IgD-negative memory B cell (primary cell): ENCODE measurements at regions not wholly inside any gene's neighbourhood (a gene's known extent, or its start where the extent isn't known, plus 50 kb on each side); places are given as distances from the start of the nearest gene placed in this dataset.

Experiments
- H3K27ac Mint-ChIP-seq, 3 donors: one replicate each; pipeline ENCODE4 v1.8.0; 2020 to 2022; ENCODE audit warnings: mild to moderate bottlenecking in 3 of 3, mixed read lengths in 3 of 3, moderate library complexity in 1 of 3
- H3K27me3 Mint-ChIP-seq: one replicate; pipeline ENCODE4 v1.8.0; 2021; ENCODE audit warnings: mixed read lengths
- H3K36me3 Mint-ChIP-seq: one replicate; pipeline ENCODE4 v1.8.0; 2020; ENCODE audit warnings: mild to moderate bottlenecking, mixed read lengths
- H3K4me1 Mint-ChIP-seq, 3 donors: one replicate each; pipeline ENCODE4 v1.8.0; 2020 to 2022; ENCODE audit warnings: mixed read lengths in 3 of 3, mild to moderate bottlenecking in 1 of 3
- H3K4me3 Mint-ChIP-seq, 4 donors: one replicate each; pipeline ENCODE4 v1.8.0; 2020 to 2022; ENCODE audit warnings: mild to moderate bottlenecking in 4 of 4, mixed read lengths in 4 of 4, moderate library complexity in 3 of 4
- H3K9me3 Mint-ChIP-seq, 3 donors: one replicate each; pipeline ENCODE4 v1.8.0; 2020 to 2021; ENCODE audit warnings: mixed read lengths in 3 of 3, mild to moderate bottlenecking in 1 of 3

GRCh38 chr18:73707035-73707434 lies 440.6 kb downstream of the FBXO15 start:
- no peaks in the 10 kb centered on the region for H3K4me1 Mint-ChIP-seq
- no peaks in the 10 kb centered on the region for H3K36me3 Mint-ChIP-seq
- H3K4me3 Mint-ChIP-seq, result no peak overlapping the region

GRCh38 chr18:73697353-73697752 lies 450.3 kb downstream of the FBXO15 start:
- Mint-ChIP-seq H3K9me3 (peaks cover 0 to 2% (median 0%) of the 10 kb centered on the region in 3 donors), H3K4me3 (no peak overlapping the region), H3K27me3 (no peaks in the 10 kb centered on the region), H3K36me3 (peaks cover 2% of the 10 kb centered on the region), H3K4me1 (no peaks in the 10 kb centered on the region), H3K27ac (no peak overlapping the region)

More at GRCh38 chr18:73707035-73707434, 440.6 kb downstream of the FBXO15 start:
- H3K27me3 Mint-ChIP-seq, result no peaks in the 10 kb centered on the region
- no peak overlapping the region for H3K27ac Mint-ChIP-seq
- peaks cover 0 to 6% (median 0%) of the 10 kb centered on the region in 3 donors for H3K9me3 Mint-ChIP-seq

- no peak overlapping the region for H3K4me3 Mint-ChIP-seq
- H3K9me3 Mint-ChIP-seq, result peaks cover 0 to 2% (median 0%) of the 10 kb centered on the region in 3 donors
- no peak overlapping the region for H3K27ac Mint-ChIP-seq
- peaks cover under 1% of the 10 kb centered on the region for H3K27me3 Mint-ChIP-seq
- peaks cover 2% of the 10 kb centered on the region for H3K36me3 Mint-ChIP-seq
- H3K4me1 Mint-ChIP-seq, result no peaks in the 10 kb centered on the region
These were observed 450.9 kb downstream of the FBXO15 start for GRCh38 chr18:73696698-73697097.

DNA sequence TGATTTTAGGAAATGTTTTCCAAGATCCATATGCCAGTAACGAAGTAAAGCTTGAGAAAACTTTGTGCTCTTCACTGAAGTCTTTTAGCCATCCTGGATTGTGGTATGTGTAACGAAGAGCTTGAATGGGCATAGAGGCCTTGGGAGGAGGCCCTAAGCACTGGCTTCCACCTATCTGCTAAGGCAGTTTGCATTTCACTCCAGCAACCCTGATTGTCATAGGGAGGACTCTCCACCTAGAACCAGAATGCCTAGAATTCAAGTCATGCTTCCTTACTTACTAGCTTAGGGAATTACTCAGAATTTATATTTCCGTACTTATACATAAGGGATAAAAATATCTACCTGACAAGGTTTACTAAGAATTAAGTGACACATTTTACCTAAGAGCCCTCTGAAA lies 451.5 kb downstream of the FBXO15 start:
- Mint-ChIP-seq H3K36me3 (peaks cover 2% of the 10 kb centered on the region), H3K9me3 (peaks cover 0 to 2% (median 0%) of the 10 kb centered on the region in 3 donors), H3K27me3 (peaks cover 3% of the 10 kb centered on the region), H3K4me1 (no peaks in the 10 kb centered on the region), H3K27ac (no peak overlapping the region), H3K4me3 (no peak overlapping the region)

DNA sequence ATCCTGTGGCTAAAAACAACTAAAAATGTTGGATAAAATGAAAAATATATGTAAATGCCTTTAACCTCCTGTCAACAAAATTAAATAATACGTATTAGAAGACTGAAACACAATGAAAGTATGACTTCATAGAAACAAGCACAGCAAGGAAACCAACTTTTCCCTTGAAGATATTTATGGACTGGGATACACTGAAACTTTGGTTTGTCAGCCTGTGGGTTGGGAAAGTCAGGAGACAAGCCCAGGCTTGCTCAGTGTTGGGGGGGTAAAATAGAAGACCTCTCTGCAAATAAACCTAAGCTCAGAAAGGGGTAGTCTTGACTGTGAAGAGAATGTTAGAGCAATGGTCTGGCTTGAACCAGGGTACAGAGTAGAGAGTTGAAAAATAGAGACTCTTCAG lies 454.5 kb downstream of the FBXO15 start:
- no peak overlapping the region for H3K27ac Mint-ChIP-seq
- peaks cover 0 to 2% (median 0%) of the 10 kb centered on the region in 3 donors for H3K9me3 Mint-ChIP-seq
- H3K27me3 Mint-ChIP-seq, result peaks cover 6% of the 10 kb centered on the region

DNA sequence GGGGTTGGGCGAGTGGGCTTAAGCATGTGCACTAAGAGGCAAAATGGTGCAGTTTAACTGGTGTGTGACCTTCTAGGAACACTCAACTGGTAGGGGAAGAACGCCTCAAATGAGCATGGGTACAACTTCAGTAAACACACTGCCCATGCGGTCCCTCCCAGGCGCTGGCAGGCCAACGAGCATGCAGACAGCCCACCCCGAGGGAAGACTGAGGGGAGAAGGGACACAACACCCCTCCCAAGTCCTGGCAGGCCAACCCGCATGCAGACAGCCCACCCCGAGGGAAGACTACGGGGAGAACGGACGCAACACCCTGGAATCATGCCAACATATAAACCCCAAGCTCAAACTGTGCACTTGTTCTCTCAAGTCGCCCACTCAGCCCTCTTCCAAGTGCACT lies 456.0 kb downstream of the FBXO15 start:
- no peak overlapping the region for H3K27ac Mint-ChIP-seq
- peaks cover 7% of the 10 kb centered on the region for H3K27me3 Mint-ChIP-seq
- peak overlapping the region in 1 of 4 donors; percentile 81 for H3K4me3 Mint-ChIP-seq
- peaks cover 2% of the 10 kb centered on the region for H3K36me3 Mint-ChIP-seq
- peaks cover 0 to 2% (median 0%) of the 10 kb centered on the region in 3 donors for H3K9me3 Mint-ChIP-seq
- H3K4me1 Mint-ChIP-seq, result peaks cover 0 to 2% (median 0%) of the 10 kb centered on the region in 3 donors

More for the DNA sequence above, 454.5 kb downstream of the FBXO15 start:
- Mint-ChIP-seq H3K4me3 (no peak overlapping the region), H3K36me3 (peaks cover 2% of the 10 kb centered on the region), H3K4me1 (peaks cover 0 to 2% (median 0%) of the 10 kb centered on the region in 3 donors)

- Mint-ChIP-seq H3K27ac (peak overlapping the region in 1 of 3 donors; percentile 18), H3K4me1 (peaks cover 0 to 2% (median 0%) of the 10 kb centered on the region in 3 donors), H3K9me3 (peaks cover 0 to 2% (median 0%) of the 10 kb centered on the region in 3 donors), H3K27me3 (peaks cover 7% of the 10 kb centered on the region), H3K36me3 (peaks cover 2% of the 10 kb centered on the region), H3K4me3 (no peak overlapping the region)
These were observed 456.5 kb downstream of the FBXO15 start for GRCh38 chr18:73691118-73691517.

GRCh38 chr18:73690222-73690621 lies 457.4 kb downstream of the FBXO15 start:
- Mint-ChIP-seq H3K27ac (peak overlapping the region in 1 of 3 donors; percentile 17), H3K27me3 (peaks cover 7% of the 10 kb centered on the region), H3K4me3 (no peak overlapping the region), H3K4me1 (peaks cover 0 to 2% (median 0%) of the 10 kb centered on the region in 3 donors), H3K36me3 (peaks cover 2% of the 10 kb centered on the region), H3K9me3 (peaks cover 0 to 2% (median 0%) of the 10 kb centered on the region in 3 donors)

- Mint-ChIP-seq H3K36me3 (peaks cover 2% of the 10 kb centered on the region), H3K9me3 (peaks cover 0 to 2% (median 0%) of the 10 kb centered on the region in 3 donors), H3K27me3 (peaks cover 7% of the 10 kb centered on the region), H3K4me3 (peak overlapping the region in 1 of 4 donors; percentile 61), H3K4me1 (peaks cover 0 to 2% (median 0%) of the 10 kb centered on the region in 3 donors), H3K27ac (no peak overlapping the region)
These were observed 458.6 kb downstream of the FBXO15 start for GRCh38 chr18:73688851-73689711.

- Mint-ChIP-seq H3K27ac (no peak overlapping the region), H3K9me3 (peaks cover 0 to 2% (median 0%) of the 10 kb centered on the region in 3 donors), H3K4me1 (peaks cover 0 to 2% (median 0%) of the 10 kb centered on the region in 3 donors)
These were observed 459.5 kb downstream of the FBXO15 start for GRCh38 chr18:73688161-73688560.

GRCh38 chr18:73684647-73685046 lies 463.0 kb downstream of the FBXO15 start:
- H3K36me3 Mint-ChIP-seq, result no peaks in the 10 kb centered on the region
- H3K27me3 Mint-ChIP-seq, result peaks cover 1% of the 10 kb centered on the region

More at GRCh38 chr18:73688161-73688560, 459.5 kb downstream of the FBXO15 start:
- H3K36me3 Mint-ChIP-seq, result no peaks in the 10 kb centered on the region
- peaks cover 7% of the 10 kb centered on the region for H3K27me3 Mint-ChIP-seq
- peak overlapping the region in 1 of 4 donors; percentile 61 for H3K4me3 Mint-ChIP-seq

DNA sequence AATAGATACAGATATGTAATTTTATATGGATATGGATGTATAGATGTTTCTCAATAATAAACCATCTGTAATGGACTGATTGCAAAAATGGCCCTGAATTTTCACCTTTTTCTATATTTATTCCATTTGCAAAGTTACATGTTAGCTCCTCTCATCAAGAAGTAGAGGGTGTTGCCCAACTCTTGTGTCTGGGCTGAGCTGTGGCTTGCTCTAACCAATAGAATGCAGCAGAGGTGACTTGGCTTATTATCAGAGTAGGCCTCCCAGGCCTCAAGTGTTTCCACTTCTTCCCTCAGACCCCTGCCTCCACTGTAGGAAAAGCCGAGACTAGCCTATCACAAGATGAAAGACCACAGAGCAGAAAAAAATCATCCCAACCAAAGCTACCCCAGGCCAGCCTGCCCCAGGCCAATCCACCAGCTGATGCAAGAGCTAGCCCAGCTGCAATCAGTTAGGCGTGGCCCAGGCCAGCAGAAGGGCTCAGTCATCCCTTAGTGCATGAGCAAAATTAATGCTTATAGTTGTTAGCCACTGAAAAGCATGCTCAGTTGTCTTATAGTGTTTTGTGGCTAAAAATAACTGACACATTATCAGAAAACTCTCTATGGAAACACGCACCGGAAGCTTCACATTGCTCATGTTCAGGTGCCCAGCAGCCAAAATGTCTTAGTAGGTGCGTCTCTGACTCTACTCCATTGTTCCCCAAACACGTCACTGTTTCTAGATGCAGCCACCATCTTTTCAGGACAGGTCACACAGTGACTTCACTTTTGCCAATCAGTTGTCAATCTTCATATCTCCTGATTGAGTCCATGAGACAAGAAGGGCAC lies 464.0 kb downstream of the FBXO15 start:
- Mint-ChIP-seq H3K27me3 (peaks cover 1% of the 10 kb centered on the region), H3K4me1 (peaks cover 0 to under 1% (median 0%) of the 10 kb centered on the region in 3 donors), H3K9me3 (peaks cover 0 to 2% (median 0%) of the 10 kb centered on the region in 3 donors), H3K27ac (no peak overlapping the region), H3K36me3 (no peaks in the 10 kb centered on the region), H3K4me3 (no peak overlapping the region)

More at GRCh38 chr18:73684647-73685046, 463.0 kb downstream of the FBXO15 start:
- H3K27ac Mint-ChIP-seq, result no peak overlapping the region
- H3K4me3 Mint-ChIP-seq, result no peak overlapping the region
- H3K4me1 Mint-ChIP-seq, result peaks cover 0 to 2% (median 0%) of the 10 kb centered on the region in 3 donors
- H3K9me3 Mint-ChIP-seq, result peaks cover 0 to 2% (median 0%) of the 10 kb centered on the region in 3 donors

GRCh38 chr18:73681912-73682311 lies 465.7 kb downstream of the FBXO15 start:
- Mint-ChIP-seq H3K36me3 (no peaks in the 10 kb centered on the region), H3K9me3 (peaks cover 0 to 2% (median 0%) of the 10 kb centered on the region in 3 donors)

DNA sequence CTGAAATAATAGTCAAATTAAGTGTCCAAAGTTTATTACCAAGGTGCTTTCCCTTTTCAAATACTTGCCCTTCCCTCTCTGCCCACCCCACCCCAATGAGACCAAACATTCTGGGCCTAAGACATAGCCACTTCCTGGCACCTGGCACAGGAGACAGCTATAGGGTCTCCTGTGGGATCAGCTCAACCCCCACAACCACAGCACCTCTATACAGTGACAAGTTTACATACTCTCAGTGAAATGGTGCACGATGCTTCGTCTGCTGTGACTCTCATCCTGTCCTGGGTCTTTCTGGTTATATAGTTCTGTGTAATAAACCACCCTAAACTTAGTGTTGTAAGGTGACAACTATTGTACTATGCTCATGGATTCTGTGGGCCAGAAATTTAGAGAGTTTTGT lies 466.2 kb downstream of the FBXO15 start:
- Mint-ChIP-seq H3K9me3 (peaks cover 0 to 2% (median 0%) of the 10 kb centered on the region in 3 donors), H3K27ac (no peak overlapping the region)

More at GRCh38 chr18:73681912-73682311, 465.7 kb downstream of the FBXO15 start:
- H3K27me3 Mint-ChIP-seq, result no peaks in the 10 kb centered on the region
- H3K4me1 Mint-ChIP-seq, result no peaks in the 10 kb centered on the region
- H3K27ac Mint-ChIP-seq, result no peak overlapping the region
- no peak overlapping the region for H3K4me3 Mint-ChIP-seq

More for the DNA sequence above, 466.2 kb downstream of the FBXO15 start:
- H3K4me1 Mint-ChIP-seq, result no peaks in the 10 kb centered on the region
- H3K27me3 Mint-ChIP-seq, result no peaks in the 10 kb centered on the region
- no peak overlapping the region for H3K4me3 Mint-ChIP-seq
- no peaks in the 10 kb centered on the region for H3K36me3 Mint-ChIP-seq
